DMS53 treated with DMSO at 0.1 percent for 48 hours (cell line): ENCODE measurements at regions not wholly inside any gene's neighbourhood (a gene's known extent, or its start where the extent isn't known, plus 50 kb on each side); places are given as distances from the start of the nearest gene placed in this dataset.

Source experiments
- DNase-seq: peaks from one replicate; lab custom pipeline; 2025; ENCODE audit not compliant: unreplicated experiment; lab: John Stamatoyannopoulos, UW

GRCh38 chr14:85766295-85766694 is 236.4 kb downstream of the FLRT2 start:
- no peak for DNase-seq

GRCh38 chr14:85764822-85765221 is 234.9 kb downstream of the FLRT2 start:
- no peak for DNase-seq

- DNase-seq, result no peak
Measured at GRCh38 chr14:85762526-85762925, 232.6 kb downstream of the FLRT2 start.

GRCh38 chr14:85752175-85752574 is 222.2 kb downstream of the FLRT2 start:
- DNase-seq, result no peak

GRCh38 chr14:85744573-85744972 is 214.6 kb downstream of the FLRT2 start:
- DNase-seq, result no peak

GRCh38 chr14:85732031-85732430 is 202.1 kb downstream of the FLRT2 start:
- DNase-seq, result no peak

DNA sequence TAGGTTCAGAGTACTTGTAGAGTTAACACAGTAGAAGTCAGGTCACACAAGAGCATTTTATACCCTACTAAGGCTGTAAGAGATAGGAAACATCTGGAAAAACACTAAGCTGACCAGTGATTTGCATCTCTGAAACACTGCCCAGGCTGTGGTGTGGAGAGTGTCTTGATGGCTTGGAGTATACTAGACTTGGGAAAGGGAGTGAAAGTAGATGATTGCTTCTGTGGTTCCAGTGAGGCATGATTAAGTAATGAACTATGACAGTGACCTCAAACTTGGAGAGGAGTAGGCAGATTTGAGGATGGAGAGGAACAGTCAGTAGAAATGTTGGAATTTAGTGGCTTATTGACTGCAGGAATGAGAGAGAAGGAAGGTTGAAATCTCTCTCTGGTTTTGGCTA is 201.2 kb downstream of the FLRT2 start:
- DNase-seq, result no peak

- no peak for DNase-seq
Measured at GRCh38 chr14:85728476-85729065, 198.6 kb downstream of the FLRT2 start.

GRCh38 chr14:85714069-85714468 is 184.1 kb downstream of the FLRT2 start:
- DNase-seq, result no peak

GRCh38 chr14:85711620-85712019 is 181.7 kb downstream of the FLRT2 start:
- DNase-seq, result no peak
